Kidney epithelial cell (primary cell): ENCODE measurements at regions not wholly inside any gene's neighbourhood (a gene's known extent, or its start where the extent isn't known, plus 50 kb on each side); places are given as distances from the start of the nearest gene placed in this dataset.

Experiments
- DNase-seq: peaks from one replicate; pipeline ENCODE4 v3.0.0-alpha.2; 2010; ENCODE audit warnings: low read depth
- H3K27me3 ChIP-seq: 2 replicates; pipeline ENCODE4 v1.6.0; 2011; ENCODE audit warnings: low read length; ENCODE audit not compliant: control insufficient read depth, insufficient read depth
- H3K36me3 ChIP-seq: 2 replicates; pipeline ENCODE4 v1.5.1; 2011; ENCODE audit warnings: low read length; ENCODE audit not compliant: control insufficient read depth, insufficient read depth
- H3K4me3 ChIP-seq: 2 replicates; pipeline ENCODE4 v1.5.1; 2011; ENCODE audit warnings: low read depth, mild to moderate bottlenecking, control low read depth, low read length
- TF ChIP-seq, protein P1 (sequence below): IDR thresholded peaks from 2 replicates; pipeline ENCODE4 v1.5.1; 2011; ENCODE audit warnings: mild to moderate bottlenecking, moderate library complexity, low read length, control low read depth, inconsistent platforms; ENCODE audit not compliant: insufficient read depth, poor library complexity, severe bottlenecking

DNA sequence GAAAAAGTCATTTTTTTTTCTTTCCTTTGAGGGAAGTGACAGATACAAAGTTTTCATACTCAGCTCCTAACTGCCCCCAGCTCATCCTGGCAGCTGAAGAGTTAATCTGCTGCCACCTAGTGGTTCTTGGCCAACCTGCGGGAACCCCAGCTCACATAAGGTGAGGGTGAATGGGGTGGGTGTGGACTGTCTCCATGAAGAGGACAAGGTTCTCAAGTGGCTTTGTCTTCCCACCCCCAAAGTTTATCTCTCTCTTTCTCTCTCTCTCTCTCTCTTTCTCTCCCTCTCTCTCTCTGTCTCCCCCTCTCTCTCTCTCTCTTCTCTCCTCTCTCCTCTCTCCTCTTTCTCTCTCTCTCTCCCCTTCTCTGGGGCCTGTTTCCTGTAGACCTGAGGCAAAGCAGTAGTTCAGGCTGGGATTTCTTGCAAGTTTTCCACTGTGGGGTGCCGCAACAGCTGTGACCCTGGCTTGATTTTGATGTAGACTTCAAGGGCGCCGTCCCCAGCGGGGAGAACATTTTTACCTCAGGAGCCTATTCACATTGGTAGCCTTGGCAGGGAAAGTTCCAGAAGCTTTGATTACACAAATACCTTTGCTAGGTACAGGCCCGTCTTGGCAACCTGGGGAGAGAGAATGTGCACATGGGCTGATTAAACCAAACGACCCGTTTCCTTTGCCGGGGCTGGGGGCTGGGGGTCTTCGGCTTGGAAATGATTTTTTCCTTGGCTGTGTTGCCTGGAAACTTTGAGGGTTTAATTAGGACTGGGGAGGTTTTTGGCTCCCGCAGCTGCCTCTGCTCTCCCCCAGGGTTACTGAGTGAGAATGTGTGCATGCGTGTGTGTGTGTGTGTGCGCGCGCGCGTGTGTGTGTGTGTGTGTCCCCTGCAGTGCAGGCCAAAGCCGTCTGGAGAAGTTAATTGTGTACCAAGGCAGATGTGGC is 135.9 kb downstream of the TM2D1 start:
- TF ChIP-seq, protein P1, sequence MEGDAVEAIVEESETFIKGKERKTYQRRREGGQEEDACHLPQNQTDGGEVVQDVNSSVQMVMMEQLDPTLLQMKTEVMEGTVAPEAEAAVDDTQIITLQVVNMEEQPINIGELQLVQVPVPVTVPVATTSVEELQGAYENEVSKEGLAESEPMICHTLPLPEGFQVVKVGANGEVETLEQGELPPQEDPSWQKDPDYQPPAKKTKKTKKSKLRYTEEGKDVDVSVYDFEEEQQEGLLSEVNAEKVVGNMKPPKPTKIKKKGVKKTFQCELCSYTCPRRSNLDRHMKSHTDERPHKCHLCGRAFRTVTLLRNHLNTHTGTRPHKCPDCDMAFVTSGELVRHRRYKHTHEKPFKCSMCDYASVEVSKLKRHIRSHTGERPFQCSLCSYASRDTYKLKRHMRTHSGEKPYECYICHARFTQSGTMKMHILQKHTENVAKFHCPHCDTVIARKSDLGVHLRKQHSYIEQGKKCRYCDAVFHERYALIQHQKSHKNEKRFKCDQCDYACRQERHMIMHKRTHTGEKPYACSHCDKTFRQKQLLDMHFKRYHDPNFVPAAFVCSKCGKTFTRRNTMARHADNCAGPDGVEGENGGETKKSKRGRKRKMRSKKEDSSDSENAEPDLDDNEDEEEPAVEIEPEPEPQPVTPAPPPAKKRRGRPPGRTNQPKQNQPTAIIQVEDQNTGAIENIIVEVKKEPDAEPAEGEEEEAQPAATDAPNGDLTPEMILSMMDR, result peak; percentile 93
- no peak overlapping the region for H3K4me3 ChIP-seq
- DNase-seq, result peak; percentile 10

DNA sequence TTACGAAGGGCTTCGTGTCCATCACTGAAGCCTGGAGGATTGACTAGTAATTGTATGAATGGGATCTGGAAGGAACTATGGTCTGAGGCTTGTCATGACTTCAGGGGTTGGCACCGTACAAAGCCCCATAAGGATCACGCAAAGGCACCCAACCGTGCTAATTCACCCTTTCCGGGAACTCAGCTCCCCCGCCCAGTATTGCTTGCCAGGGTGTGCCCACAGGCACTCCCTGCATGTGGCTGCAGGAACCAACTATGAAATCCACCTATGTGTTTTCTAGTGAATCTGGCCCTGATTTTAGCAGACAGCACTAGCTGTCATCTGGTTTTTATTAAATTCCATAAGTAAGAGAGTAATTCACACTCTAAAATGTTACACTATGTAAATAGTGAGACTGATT is 139.2 kb downstream of the TM2D1 start:
- TF ChIP-seq, protein P1, result no peak
- H3K27me3 ChIP-seq, result no peaks in the 10 kb centered on the region
- H3K4me3 ChIP-seq, result no peak overlapping the region
- DNase-seq, result no peak
- H3K36me3 ChIP-seq, result no peaks in the 10 kb centered on the region

More for the DNA sequence above, 135.9 kb downstream of the TM2D1 start:
- no peaks in the 10 kb centered on the region for H3K27me3 ChIP-seq
- no peaks in the 10 kb centered on the region for H3K36me3 ChIP-seq

DNA sequence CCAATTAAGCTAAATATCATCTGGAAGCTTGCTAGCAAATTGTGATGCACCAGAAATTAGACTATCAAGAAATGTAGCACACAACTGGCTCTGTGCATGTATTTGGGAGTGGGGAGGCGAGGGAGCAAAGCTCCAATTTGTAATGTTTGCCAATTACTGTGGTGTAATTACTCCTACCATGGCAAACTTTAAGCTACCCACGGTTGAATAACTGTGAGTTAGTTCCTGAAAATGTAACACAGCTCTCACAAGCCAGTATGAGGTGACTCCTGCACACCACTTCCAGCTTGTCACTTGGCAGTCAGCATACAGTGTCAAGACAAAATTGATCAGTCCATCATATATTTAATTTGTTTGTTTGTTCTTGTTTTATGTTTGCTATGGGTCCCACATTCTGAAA is 141.2 kb downstream of the TM2D1 start:
- H3K36me3 ChIP-seq, result no peaks in the 10 kb centered on the region
- TF ChIP-seq, protein P1, result no peak
- no peaks in the 10 kb centered on the region for H3K27me3 ChIP-seq
- no peak overlapping the region for H3K4me3 ChIP-seq
- DNase-seq, result no peak

DNA sequence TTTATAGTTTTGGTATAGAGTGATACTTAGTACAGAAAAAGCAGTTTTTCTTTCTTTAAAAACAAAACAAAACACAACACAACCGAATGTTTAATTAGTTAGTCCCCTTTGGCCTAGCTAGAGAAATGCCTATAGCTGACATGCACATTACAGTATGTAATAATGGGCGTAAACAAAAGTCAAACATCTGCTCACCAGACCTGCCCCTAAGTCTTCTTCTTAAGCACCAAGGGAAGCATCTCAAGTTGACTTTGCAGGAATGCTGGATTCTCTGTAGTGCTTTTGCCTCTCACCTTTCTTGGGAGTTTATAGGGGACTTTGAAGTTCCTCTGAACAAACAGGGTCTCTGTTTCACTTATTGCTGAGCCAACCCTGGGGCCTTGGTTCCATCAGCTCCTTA is 143.7 kb downstream of the TM2D1 start:
- TF ChIP-seq, protein P1, result no peak
- Histone ChIP-seq H3K36me3 (no peaks in the 10 kb centered on the region), H3K27me3 (no peaks in the 10 kb centered on the region), H3K4me3 (no peak overlapping the region)
- DNase-seq, result no peak

DNA sequence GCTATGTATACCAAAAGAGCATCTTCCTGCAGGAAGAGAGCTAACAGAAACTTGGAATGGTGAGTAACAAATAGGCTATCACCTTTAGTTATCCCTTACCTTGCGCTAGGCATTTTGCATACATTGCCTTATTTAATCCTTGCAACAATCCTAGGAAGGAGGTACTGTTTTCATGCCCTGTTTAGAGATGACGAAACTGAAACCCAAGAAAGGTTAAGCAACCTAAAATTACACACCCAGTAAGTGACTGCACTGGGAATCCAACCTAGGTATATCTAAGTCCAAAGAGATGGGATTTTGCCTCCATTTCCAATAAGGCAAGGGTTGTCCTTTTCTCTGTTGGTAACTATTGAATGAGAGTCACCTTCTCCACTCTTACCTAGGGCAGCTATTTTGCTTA is 144.5 kb downstream of the TM2D1 start:
- DNase-seq, result no peak
- TF ChIP-seq, protein P1, result no peak
- Histone ChIP-seq H3K4me3 (no peak overlapping the region), H3K36me3 (no peaks in the 10 kb centered on the region), H3K27me3 (no peaks in the 10 kb centered on the region)
